Lung (tissue), 11 donors: ENCODE measurements at regions not wholly inside any gene's neighbourhood (a gene's known extent, or its start where the extent isn't known, plus 50 kb on each side); places are given as distances from the start of the nearest gene placed in this dataset.

Source experiments
- ATAC-seq: fragments of 200-7000 bp; cut with Tn5 transposase; one replicate; pipeline ENCODE4 v1.9.1; 2020; ENCODE audit warnings: moderate number of reproducible peaks; ENCODE audit not compliant: insufficient read depth, low FRiP score
- DNase-seq, 3 donors: peaks; one replicate each; pipeline ENCODE4 v3.0.0-alpha.2; 2013 to 2017
- H3K27ac ChIP-seq, 2 donors: one replicate each; pipeline ENCODE4 v1.5.1; 2013; ENCODE audit warnings: mild to moderate bottlenecking in 2 of 2, moderate library complexity in 2 of 2, control low read depth in 1 of 2, inconsistent platforms in 1 of 2, low read depth in 1 of 2, low read length in 1 of 2
- H3K27me3 ChIP-seq, 3 donors: one replicate each; pipeline ENCODE4 v1.5.1; 2013; ENCODE audit warnings: low read length in 2 of 3; ENCODE audit not compliant: control insufficient read depth in 3 of 3, insufficient read depth in 3 of 3
- H3K36me3 ChIP-seq, 4 donors: one replicate each; pipeline ENCODE4 v1.5.1; 2013; ENCODE audit warnings: low read length in 4 of 4, mild to moderate bottlenecking in 1 of 4, moderate library complexity in 1 of 4; ENCODE audit not compliant: control insufficient read depth in 4 of 4, insufficient read depth in 4 of 4
- H3K4me1 ChIP-seq, 5 donors: one replicate each; pipeline ENCODE4 v1.5.1; 2013; ENCODE audit warnings: low read length in 5 of 5, mild to moderate bottlenecking in 2 of 5, moderate library complexity in 1 of 5; ENCODE audit not compliant: control insufficient read depth in 5 of 5, insufficient read depth in 5 of 5
- H3K4me3 ChIP-seq: one replicate; pipeline ENCODE4 v1.5.1; 2013; ENCODE audit warnings: mild to moderate bottlenecking, control low read depth, moderate library complexity
- H3K9ac ChIP-seq, 2 donors: one replicate each; pipeline ENCODE4 v1.5.1; 2013; ENCODE audit warnings: low read length in 2 of 2, control low read depth in 1 of 2; ENCODE audit not compliant: insufficient read depth in 1 of 2
- H3K9me3 ChIP-seq, 4 donors: one replicate each; pipeline ENCODE4 v1.5.1; 2013; ENCODE audit warnings: low read length in 3 of 4, mild to moderate bottlenecking in 1 of 4, moderate library complexity in 1 of 4; ENCODE audit not compliant: control insufficient read depth in 4 of 4, insufficient read depth in 3 of 4
- WGBS, 2 donors: extraction: QIAGEN DNeasy Blood & Tissue Kit; methylation state at CpG; one replicate each; pipeline ENCODE4 v1.1.7; 2013; 5-methylcytosine and 5-hydroxymethylcytosine counted together
- TF ChIP-seq, protein P1 (sequence below): IDR thresholded peaks from 2 replicates; pipeline ENCODE4 v1.5.1; 2012; ENCODE audit warnings: mild to moderate bottlenecking; ENCODE audit errors: control extremely low read depth, extremely low read depth
- donor health status: control.
- donor health status: control.
- donor health status: Bipolar disorder and iron deficiency.
- donor health status: healthy.
- donor health status: DM: yes; HTN: yes; CAD: no.

- WGBS, 2 donors = 60 to 74% methylated on average over 4 of the region's 4 CpGs
- peaks cover 0 to 4% (median 0%) of the 10 kb centered on the region in 5 donors for H3K4me1 ChIP-seq
- TF ChIP-seq, protein P1, sequence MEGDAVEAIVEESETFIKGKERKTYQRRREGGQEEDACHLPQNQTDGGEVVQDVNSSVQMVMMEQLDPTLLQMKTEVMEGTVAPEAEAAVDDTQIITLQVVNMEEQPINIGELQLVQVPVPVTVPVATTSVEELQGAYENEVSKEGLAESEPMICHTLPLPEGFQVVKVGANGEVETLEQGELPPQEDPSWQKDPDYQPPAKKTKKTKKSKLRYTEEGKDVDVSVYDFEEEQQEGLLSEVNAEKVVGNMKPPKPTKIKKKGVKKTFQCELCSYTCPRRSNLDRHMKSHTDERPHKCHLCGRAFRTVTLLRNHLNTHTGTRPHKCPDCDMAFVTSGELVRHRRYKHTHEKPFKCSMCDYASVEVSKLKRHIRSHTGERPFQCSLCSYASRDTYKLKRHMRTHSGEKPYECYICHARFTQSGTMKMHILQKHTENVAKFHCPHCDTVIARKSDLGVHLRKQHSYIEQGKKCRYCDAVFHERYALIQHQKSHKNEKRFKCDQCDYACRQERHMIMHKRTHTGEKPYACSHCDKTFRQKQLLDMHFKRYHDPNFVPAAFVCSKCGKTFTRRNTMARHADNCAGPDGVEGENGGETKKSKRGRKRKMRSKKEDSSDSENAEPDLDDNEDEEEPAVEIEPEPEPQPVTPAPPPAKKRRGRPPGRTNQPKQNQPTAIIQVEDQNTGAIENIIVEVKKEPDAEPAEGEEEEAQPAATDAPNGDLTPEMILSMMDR = no peak
- no peaks in the 10 kb centered on the region for H3K36me3 ChIP-seq
- H3K27me3 ChIP-seq = no peaks in the 10 kb centered on the region
- no peak overlapping the region for H3K9ac ChIP-seq
- ATAC-seq = no peak
- H3K4me3 ChIP-seq = no peak overlapping the region
- no peak overlapping the region for H3K27ac ChIP-seq
- H3K9me3 ChIP-seq = no peaks in the 10 kb centered on the region
- DNase-seq = no peak
Observed at GRCh38 chr2:63668466-63668865, 79.7 kb downstream of the MDH1 start.

- 86 to 91% methylated on average over 3 of the region's 3 CpGs for WGBS, 2 donors
- TF ChIP-seq, protein P1 = no peak
- ATAC-seq = no peak
Observed at GRCh38 chr2:63669596-63669995, 80.8 kb downstream of the MDH1 start.

DNA sequence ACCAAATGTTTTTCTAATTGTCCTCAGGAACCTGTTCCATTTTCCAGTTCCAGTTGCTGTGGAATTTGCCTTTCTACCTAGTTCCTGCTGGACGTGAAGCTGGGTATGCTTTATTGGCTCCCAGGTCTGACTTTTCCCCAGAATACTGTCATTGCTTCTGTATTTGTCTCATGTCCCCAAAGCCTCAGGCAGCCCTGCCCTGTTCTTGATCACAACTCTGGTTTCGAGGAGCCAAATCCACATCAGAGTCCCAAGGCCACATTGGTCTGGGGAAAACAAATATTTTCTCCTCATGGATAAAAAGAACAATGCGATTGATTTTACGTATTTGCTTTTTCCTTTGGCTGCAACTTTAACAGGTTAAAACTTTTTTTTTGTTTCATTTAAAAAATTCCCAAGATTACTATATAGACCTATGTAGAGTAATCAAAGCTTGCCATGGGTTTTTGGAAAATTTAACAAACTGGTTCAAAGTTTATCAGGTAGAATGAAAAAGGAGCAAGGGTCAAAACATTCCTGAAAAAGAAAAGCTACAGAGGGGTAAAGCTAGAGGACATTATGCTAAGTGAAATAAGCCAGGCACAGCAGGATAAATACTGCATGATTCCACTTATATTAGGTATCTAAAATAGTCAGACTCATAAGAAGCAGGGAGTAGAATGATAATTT lies 85.2 kb downstream of the MDH1 start:
- TF ChIP-seq, protein P1 = no peak
- Histone ChIP-seq H3K9me3 (no peaks in the 10 kb centered on the region), H3K4me1 (peaks cover 0 to 4% (median 0%) of the 10 kb centered on the region in 5 donors), H3K36me3 (no peaks in the 10 kb centered on the region), H3K4me3 (no peak overlapping the region), H3K27me3 (no peaks in the 10 kb centered on the region), H3K9ac (no peak overlapping the region), H3K27ac (no peak overlapping the region)
- DNase-seq = no peak
- no peak for ATAC-seq
- WGBS, 2 donors = 87 to 88% methylated on average over 4 of the region's 4 CpGs

More at GRCh38 chr2:63669596-63669995, 80.8 kb downstream of the MDH1 start:
- no peak overlapping the region for H3K4me3 ChIP-seq
- no peaks in the 10 kb centered on the region for H3K36me3 ChIP-seq
- no peak overlapping the region for H3K9ac ChIP-seq
- DNase-seq = no peak
- H3K4me1 ChIP-seq = peaks cover 0 to 4% (median 0%) of the 10 kb centered on the region in 5 donors
- H3K9me3 ChIP-seq = no peaks in the 10 kb centered on the region
- no peaks in the 10 kb centered on the region for H3K27me3 ChIP-seq
- no peak overlapping the region for H3K27ac ChIP-seq

- no peak for ATAC-seq
- H3K36me3 ChIP-seq = no peaks in the 10 kb centered on the region
- H3K4me1 ChIP-seq = peaks cover 0 to 4% (median 0%) of the 10 kb centered on the region in 5 donors
- 86 to 94% methylated on average over 1 of the region's 1 CpG for WGBS, 2 donors
- TF ChIP-seq, protein P1 = no peak
- no peak for DNase-seq
- H3K4me3 ChIP-seq = no peak overlapping the region
- H3K27ac ChIP-seq = no peak overlapping the region
- no peaks in the 10 kb centered on the region for H3K27me3 ChIP-seq
- H3K9me3 ChIP-seq = no peaks in the 10 kb centered on the region
- no peak overlapping the region for H3K9ac ChIP-seq
Observed at GRCh38 chr2:63675026-63675425, 86.3 kb downstream of the MDH1 start.
